HG03442 (cell line): ENCODE measurements at regions not wholly inside any gene's neighbourhood (a gene's known extent, or its start where the extent isn't known, plus 50 kb on each side); places are given as distances from the start of the nearest gene placed in this dataset.

ENCODE experiments used
- ATAC-seq: cut with Tn5 transposase; IDR thresholded peaks from one replicate; pipeline ENCODE4 v1.9.1; 2021; ENCODE audit warnings: mild to moderate bottlenecking, moderate library complexity; ENCODE audit not compliant: unreplicated experiment

GRCh38 chr11:15886866-15887265, 469.5 kb downstream of the SOX6 start:
- no peak for ATAC-seq

- ATAC-seq: no peak
Observed at GRCh38 chr11:15888556-15889345, 467.6 kb downstream of the SOX6 start.

- ATAC-seq: no peak
Observed at GRCh38 chr11:15889363-15890030, 466.8 kb downstream of the SOX6 start.

- no peak for ATAC-seq
Observed at GRCh38 chr11:15890031-15890713, 466.2 kb downstream of the SOX6 start.

GRCh38 chr11:15893080-15893492, 463.3 kb downstream of the SOX6 start:
- ATAC-seq: no peak

GRCh38 chr11:15896026-15896425, 460.3 kb downstream of the SOX6 start:
- no peak for ATAC-seq

- ATAC-seq: no peak
Observed at GRCh38 chr11:15896530-15896929, 459.8 kb downstream of the SOX6 start.

GRCh38 chr11:15897211-15897960, 459.0 kb downstream of the SOX6 start:
- ATAC-seq: no peak

GRCh38 chr11:15901054-15901453, 455.3 kb downstream of the SOX6 start:
- no peak for ATAC-seq

- no peak for ATAC-seq
Observed at GRCh38 chr11:15901790-15902189, 454.6 kb downstream of the SOX6 start.

- ATAC-seq: no peak
Observed at GRCh38 chr11:15903246-15903645, 453.1 kb downstream of the SOX6 start.

GRCh38 chr11:15905366-15906104, 450.8 kb downstream of the SOX6 start:
- ATAC-seq: no peak

GRCh38 chr11:15906481-15907035, 449.8 kb downstream of the SOX6 start:
- ATAC-seq: no peak

- no peak for ATAC-seq
Observed at GRCh38 chr11:15907806-15908205, 448.5 kb downstream of the SOX6 start.

GRCh38 chr11:15909937-15910598, 446.3 kb downstream of the SOX6 start:
- ATAC-seq: no peak

GRCh38 chr11:15910761-15911160, 445.6 kb downstream of the SOX6 start:
- ATAC-seq: no peak

- ATAC-seq: no peak
Observed at GRCh38 chr11:15911377-15912044, 444.8 kb downstream of the SOX6 start.

GRCh38 chr11:15912291-15912690, 444.1 kb downstream of the SOX6 start:
- no peak for ATAC-seq

GRCh38 chr11:15912825-15913224, 443.5 kb downstream of the SOX6 start:
- no peak for ATAC-seq
